ENCODE measurements at regions not wholly inside any gene's neighbourhood (a gene's known extent, or its start where the extent isn't known, plus 50 kb on each side); places are given as distances from the start of the nearest gene placed in this dataset.

- TF ChIP-seq FOXJ3 (CRISPR knock-in tag; IDR thresholded peaks at IDR 0.05) (no peak), USF2 (IDR thresholded peaks at IDR 0.05; ENCODE audit: borderline replicate concordance, low read depth, low read length) (no peak), MXI1 (IDR thresholded peaks at IDR 0.05; ENCODE audit: low read depth, low read length) (no peak), EP300 (IDR thresholded peaks at IDR 0.05; ENCODE audit: borderline replicate concordance in 1 of 2, low read depth in 1 of 2, low read length in 1 of 2) (no peak), CTCF (IDR thresholded peaks at IDR 0.05) (no peak), MAX (IDR thresholded peaks at IDR 0.05; ENCODE audit: low read depth) (no peak), RFX5 (IDR thresholded peaks at IDR 0.05; ENCODE audit: low read length) (no peak), POLR2AphosphoS5 (IDR thresholded peaks at IDR 0.05; ENCODE audit: low read depth, low read length) (no peak), RAD21 (IDR thresholded peaks at IDR 0.05; ENCODE audit: low read length) (no peak), NFIC (IDR thresholded peaks at IDR 0.05; ENCODE audit: borderline replicate concordance) (no peak), GABPA (IDR thresholded peaks at IDR 0.05; ENCODE audit: low read depth) (no peak)
These were observed 110.2 kb upstream of the NAP1L1 start for GRCh38 chr12:76194724-76195123.
